Upper lobe of left lung (tissue), 6 donors: ENCODE measurements at regions not wholly inside any gene's neighbourhood (a gene's known extent, or its start where the extent isn't known, plus 50 kb on each side); places are given as distances from the start of the nearest gene placed in this dataset.

ENCODE experiments used
- ATAC-seq, 2 donors: fragments of 200-7000 bp; cut with Tn5 transposase; one replicate each; pipeline ENCODE4 v1.9.1; 2022; ENCODE audit warnings: mild to moderate bottlenecking in 2 of 2, moderate library complexity in 2 of 2; ENCODE audit not compliant: low FRiP score in 2 of 2
- DNase-seq, 2 donors: peaks; one replicate each; pipeline ENCODE4 v3.0.0-alpha.2; 2019 to 2020
- H3K27ac ChIP-seq, 4 donors: fragments of 200-600 bp; sonication (generic); one replicate each; pipeline ENCODE4 v1.5.1; 2016 to 2019
- H3K27me3 ChIP-seq, 4 donors: fragments of 200-600 bp; sonication (generic); one replicate each; pipeline ENCODE4 v1.5.1; 2017 to 2019
- H3K36me3 ChIP-seq, 4 donors: fragments of 200-600 bp; sonication (generic); one replicate each; pipeline ENCODE4 v1.5.1; 2016 to 2019
- H3K4me1 ChIP-seq, 4 donors: fragments of 200-600 bp; sonication (generic); one replicate each; pipeline ENCODE4 v1.5.1; 2018 to 2019
- H3K4me3 ChIP-seq, 4 donors: fragments of 200-600 bp; sonication (generic); one replicate each; pipeline ENCODE4 v1.5.1; 2017 to 2019; ENCODE audit warnings: mild to moderate bottlenecking in 2 of 4, moderate library complexity in 1 of 4
- H3K9me3 ChIP-seq, 4 donors: fragments of 200-600 bp; sonication (generic); one replicate each; pipeline ENCODE4 v1.5.1; 2018 to 2019
- CTCF ChIP-seq, 6 experiments: fragments of 450-650 bp in 4 of 6; fragments of 200-600 bp in 2 of 6; sonication (generic) in 2 of 6; IDR thresholded peaks; one replicate each; pipeline ENCODE4 v1.5.1; 2016 to 2019; ENCODE audit warnings: antibody characterized with exemption in 6 of 6
- EP300 ChIP-seq, 4 donors: sonication (generic); formaldehyde crosslinking; IDR thresholded peaks; one replicate each; pipeline ENCODE4 v1.5.1; 2017; ENCODE audit warnings: antibody characterized with exemption in 4 of 4, control low read depth in 2 of 4
- POLR2A ChIP-seq, 4 donors: fragments of 450-650 bp; IDR thresholded peaks; one replicate each; pipeline ENCODE4 v1.5.1; 2016 to 2017; ENCODE audit warnings: antibody characterized with exemption in 4 of 4, mild to moderate bottlenecking in 2 of 4
- POLR2AphosphoS5 ChIP-seq, 2 donors: sonication (generic); formaldehyde crosslinking; IDR thresholded peaks; one replicate each; pipeline ENCODE4 v1.5.1; 2017; ENCODE audit warnings: antibody characterized with exemption in 2 of 2
- WGBS, 2 donors: methylation state at CpG; one replicate each; pipeline ENCODE4 v1.1.5; 2017 to 2018; 5-methylcytosine and 5-hydroxymethylcytosine counted together
- donor health status: DM: no; HTN: no; CAD: no; lungs with moderate emphysema.
- donor health status: DM: no; HTN: yes; CAD: no; lungs with severe emphysema.

DNA sequence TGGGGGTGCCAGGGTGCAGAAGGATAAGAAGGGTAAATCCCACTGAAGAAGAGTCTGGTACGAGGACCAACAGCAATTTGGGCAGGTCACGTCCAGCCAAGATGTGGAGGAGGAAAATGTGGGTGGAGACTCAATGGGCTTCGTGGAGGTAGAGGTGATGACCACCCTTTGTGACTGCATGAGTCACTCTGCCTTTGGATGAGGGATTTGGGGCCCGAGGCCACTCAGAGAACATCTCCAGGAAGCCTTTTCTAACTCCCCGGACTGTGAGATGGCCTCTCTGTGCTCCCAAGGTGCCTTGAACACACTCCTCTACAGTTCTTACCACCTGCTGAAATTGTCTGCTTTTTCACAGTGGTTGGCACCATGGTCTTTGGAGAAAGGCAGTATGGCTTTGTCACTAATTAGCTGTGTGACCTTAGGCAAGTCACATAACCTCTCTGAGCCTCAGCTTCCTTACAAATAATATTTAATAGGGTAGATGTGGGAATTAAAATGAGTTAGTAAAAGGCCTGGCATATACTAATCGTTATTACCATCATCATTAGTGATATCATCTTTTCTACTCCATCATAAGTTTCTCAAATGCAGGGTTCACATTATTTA is 67.0 kb upstream of the ARHGAP5 start:
- no peaks in the 10 kb centered on the region for H3K9me3 ChIP-seq
- H3K4me3 ChIP-seq, result no peak overlapping the region
- TF ChIP-seq EP300 (IDR thresholded peaks at IDR 0.05) (no peak), POLR2AphosphoS5 (IDR thresholded peaks at IDR 0.05) (no peak), CTCF (IDR thresholded peaks at IDR 0.05) (no peak), POLR2A (IDR thresholded peaks at IDR 0.05) (no peak)
- no peaks in the 10 kb centered on the region for H3K27me3 ChIP-seq
- no peak for DNase-seq
- H3K4me1 ChIP-seq, result peaks cover 0 to 9% (median 2%) of the 10 kb centered on the region in 4 donors
- H3K36me3 ChIP-seq, result no peaks in the 10 kb centered on the region
- 84 to 93% methylated on average over 6 of the region's 6 CpGs for WGBS, 2 donors
- ATAC-seq, result no peak
- H3K27ac ChIP-seq, result no peak overlapping the region

DNA sequence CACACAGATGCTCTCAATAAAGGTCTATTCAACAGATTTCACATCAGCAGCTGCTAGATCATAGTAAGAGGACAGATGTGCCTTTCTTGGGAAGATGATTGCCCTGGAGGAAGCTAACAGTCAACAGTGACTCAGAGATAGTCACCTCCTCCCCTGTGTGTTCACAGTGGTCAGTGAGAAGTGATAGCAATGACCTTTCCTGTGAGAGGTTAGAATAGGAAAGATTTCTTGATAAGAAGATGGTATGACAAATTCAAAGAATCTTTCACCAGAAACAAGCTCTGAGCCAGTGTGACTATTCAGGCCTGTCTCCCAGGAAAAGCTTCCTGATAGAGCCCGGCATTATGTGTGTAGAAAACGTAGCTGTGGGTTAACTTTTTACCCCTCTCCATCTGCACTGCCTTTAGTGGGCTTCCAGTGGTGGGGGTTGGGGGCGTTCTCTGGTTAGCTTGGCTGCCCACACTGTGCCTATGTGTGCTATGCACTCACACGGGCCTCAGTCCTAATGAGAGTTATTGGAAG is 66.4 kb upstream of the ARHGAP5 start:
- TF ChIP-seq POLR2A (IDR thresholded peaks at IDR 0.05), result no peak
- no peak for TF ChIP-seq CTCF (IDR thresholded peaks at IDR 0.05)
- no peak for TF ChIP-seq POLR2AphosphoS5 (IDR thresholded peaks at IDR 0.05)
- TF ChIP-seq EP300 (IDR thresholded peaks at IDR 0.05), result no peak
- no peak for ATAC-seq
- 88% methylated on average over 4 of the region's 4 CpGs for WGBS, 2 donors
- Histone ChIP-seq H3K4me1 (peaks cover 0 to 9% (median 0%) of the 10 kb centered on the region in 4 donors), H3K27ac (no peak overlapping the region), H3K36me3 (no peaks in the 10 kb centered on the region), H3K4me3 (no peak overlapping the region), H3K9me3 (no peaks in the 10 kb centered on the region), H3K27me3 (no peaks in the 10 kb centered on the region)
- DNase-seq, result no peak

DNA sequence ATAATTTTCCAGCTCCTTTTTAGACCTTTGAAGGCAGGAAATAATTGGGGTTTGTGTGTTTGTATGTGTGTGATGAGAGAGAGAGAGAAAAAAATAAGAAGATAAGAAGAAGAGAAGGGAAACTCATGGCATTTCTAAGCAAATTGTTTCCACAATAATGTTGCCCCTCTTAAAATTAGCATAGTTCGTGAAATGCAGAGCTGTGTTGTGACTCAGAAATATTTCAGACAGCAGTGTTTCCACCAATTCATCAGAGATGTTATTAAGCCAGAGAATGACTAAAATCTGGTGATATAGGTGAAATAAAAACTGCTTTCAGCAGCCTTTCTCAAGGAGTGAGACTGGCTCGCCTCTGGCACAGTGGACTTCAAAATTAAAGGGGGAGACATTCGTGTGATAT is 65.9 kb upstream of the ARHGAP5 start:
- DNase-seq, result no peak
- no peaks in the 10 kb centered on the region for H3K27me3 ChIP-seq
- no peak overlapping the region for H3K27ac ChIP-seq
- WGBS, 2 donors, result 91 to 96% methylated on average over 3 of the region's 3 CpGs
- TF ChIP-seq EP300 (IDR thresholded peaks at IDR 0.05), result no peak
- no peak for TF ChIP-seq POLR2AphosphoS5 (IDR thresholded peaks at IDR 0.05)
- TF ChIP-seq CTCF (IDR thresholded peaks at IDR 0.05), result no peak
- no peak for TF ChIP-seq POLR2A (IDR thresholded peaks at IDR 0.05)
- H3K36me3 ChIP-seq, result no peaks in the 10 kb centered on the region
- no peak overlapping the region for H3K4me3 ChIP-seq
- ATAC-seq, result no peak
- H3K4me1 ChIP-seq, result peaks cover 0 to 8% (median 0%) of the 10 kb centered on the region in 4 donors
- H3K9me3 ChIP-seq, result no peaks in the 10 kb centered on the region

DNA sequence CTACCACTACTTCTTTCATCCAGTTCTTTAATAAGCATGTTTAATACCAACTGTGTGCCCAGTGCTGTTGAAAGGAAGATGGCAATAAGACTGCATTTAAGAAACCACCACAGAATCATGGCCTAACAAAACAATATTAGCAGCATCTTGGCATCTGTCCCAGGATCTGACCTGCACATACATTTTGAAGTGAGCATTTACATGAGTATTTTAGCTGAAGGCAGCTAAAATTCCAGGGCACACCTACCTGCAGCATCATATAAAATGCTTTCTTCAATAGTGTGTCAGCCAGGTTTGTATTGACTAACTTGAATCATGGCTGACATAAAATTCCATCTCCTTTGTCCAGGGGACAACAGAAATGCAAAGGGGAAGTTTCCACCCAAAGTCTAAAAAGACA is 65.0 kb upstream of the ARHGAP5 start:
- no peak for TF ChIP-seq CTCF (IDR thresholded peaks at IDR 0.05)
- TF ChIP-seq POLR2AphosphoS5 (IDR thresholded peaks at IDR 0.05), result no peak
- no peak for TF ChIP-seq EP300 (IDR thresholded peaks at IDR 0.05)
- no peak for TF ChIP-seq POLR2A (IDR thresholded peaks at IDR 0.05)
- H3K4me3 ChIP-seq, result no peak overlapping the region
- ATAC-seq, result no peak
- no peaks in the 10 kb centered on the region for H3K36me3 ChIP-seq
- no peaks in the 10 kb centered on the region for H3K27me3 ChIP-seq
- H3K4me1 ChIP-seq, result no peaks in the 10 kb centered on the region
- no peaks in the 10 kb centered on the region for H3K9me3 ChIP-seq
- H3K27ac ChIP-seq, result no peak overlapping the region
- no peak for DNase-seq

DNA sequence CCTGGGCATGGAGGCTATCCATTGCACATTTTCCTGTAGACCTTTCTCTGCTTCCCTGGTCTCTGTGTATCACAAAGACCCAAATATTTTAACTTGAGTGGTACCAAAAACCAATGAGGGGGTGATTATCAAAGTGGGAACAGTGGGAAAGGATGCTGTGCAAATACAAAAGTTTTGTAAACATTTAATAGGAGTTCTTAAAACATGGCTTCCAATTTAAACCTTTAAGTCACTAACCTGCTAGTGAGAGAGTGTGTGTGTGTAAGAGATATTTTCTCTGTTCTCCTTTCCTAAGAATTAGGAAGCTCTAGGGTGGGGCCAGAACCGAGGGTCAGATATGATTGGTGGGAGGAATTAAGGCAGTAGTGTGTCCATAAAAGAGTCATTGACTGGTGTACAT is 64.5 kb upstream of the ARHGAP5 start:
- WGBS, 2 donors, result 73 to 75% methylated on average over 1 of the region's 1 CpG

More for the DNA sequence above, 64.5 kb upstream of the ARHGAP5 start:
- Histone ChIP-seq H3K27ac (no peak overlapping the region), H3K4me1 (no peaks in the 10 kb centered on the region), H3K27me3 (no peaks in the 10 kb centered on the region), H3K9me3 (no peaks in the 10 kb centered on the region), H3K4me3 (no peak overlapping the region), H3K36me3 (no peaks in the 10 kb centered on the region)
- TF ChIP-seq EP300 (IDR thresholded peaks at IDR 0.05), result no peak
- TF ChIP-seq POLR2A (IDR thresholded peaks at IDR 0.05), result no peak
- no peak for TF ChIP-seq POLR2AphosphoS5 (IDR thresholded peaks at IDR 0.05)
- TF ChIP-seq CTCF (IDR thresholded peaks at IDR 0.05), result no peak
- no peak for ATAC-seq
- no peak for DNase-seq
